H1 (cell line): ENCODE measurements at regions not wholly inside any gene's neighbourhood (a gene's known extent, or its start where the extent isn't known, plus 50 kb on each side); places are given as distances from the start of the nearest gene placed in this dataset.

Experiments used
- CHD7 ChIP-seq: fragments of 300-600 bp; sonication (generic); IDR thresholded peaks from 2 replicates; pipeline ENCODE4 v1.7.1; 2012; ENCODE audit warnings: low read length, moderate library complexity, mild to moderate bottlenecking, inconsistent platforms; ENCODE audit not compliant: insufficient replicate concordance
- POLR2A ChIP-seq, 2 experiments: IDR thresholded peaks; 1 replicate in 1 of 2; 2 replicates in 1 of 2; pipeline ENCODE4 v1.6.1; 2011; ENCODE audit warnings: low read depth in 2 of 2, low read length in 2 of 2, mild to moderate bottlenecking in 2 of 2; ENCODE audit errors: control extremely low read depth in 1 of 2
- POU5F1 ChIP-seq: IDR thresholded peaks from 2 replicates; pipeline ENCODE4 v1.6.1; 2011; ENCODE audit warnings: low read depth, mild to moderate bottlenecking, low read length, moderate library complexity
- SP4 ChIP-seq: IDR thresholded peaks from 2 replicates; pipeline ENCODE4 v1.6.1; 2012; ENCODE audit warnings: low read length, inconsistent platforms
- TAF1 ChIP-seq: IDR thresholded peaks from 2 replicates; pipeline ENCODE4 v1.6.1; 2011; ENCODE audit warnings: mild to moderate bottlenecking, low read depth, low read length
- USF2 ChIP-seq: IDR thresholded peaks from 2 replicates; pipeline ENCODE4 v1.6.1; 2011; ENCODE audit warnings: low read length, improper control_type of control experiment

GRCh38 chr3:162377608-162378007 is 881.0 kb downstream of the OTOL1 start (continued):
- TF ChIP-seq CHD7: no peak
- no peak for TF ChIP-seq POU5F1
- no peak for TF ChIP-seq USF2
- no peak for TF ChIP-seq TAF1
- no peak for TF ChIP-seq POLR2A (IDR thresholded peaks at IDR 0.05; ENCODE audit: control extremely low read depth in 1 of 2, low read depth in 2 of 2, low read length in 2 of 2)
- TF ChIP-seq SP4: no peak
